ENCODE measurements at regions not wholly inside any gene's neighbourhood (a gene's known extent, or its start where the extent isn't known, plus 50 kb on each side); places are given as distances from the start of the nearest gene placed in this dataset.
"Not testable (repeated sequence)": the region's sequence is repeated elsewhere in the genome, so short reads cannot be mapped to it uniquely, and the experiment has no call there.

DNA sequence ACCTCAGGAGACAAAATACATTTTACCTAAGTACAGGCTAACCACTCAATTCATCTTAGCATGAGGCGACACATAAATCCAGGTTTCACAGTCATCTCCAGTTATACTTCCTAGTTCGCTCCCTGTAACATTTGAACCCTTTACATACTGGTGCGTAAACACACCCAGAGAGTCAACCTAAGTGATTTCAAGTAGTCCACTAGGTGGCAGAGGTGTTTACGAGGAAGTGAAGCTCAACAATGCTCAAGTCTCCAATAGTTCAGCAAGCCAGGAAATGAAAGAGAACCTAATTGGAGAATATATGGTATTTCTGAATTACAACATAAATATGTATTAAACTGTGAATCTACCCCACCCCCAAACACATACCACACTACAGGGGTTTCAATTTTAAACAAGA, 76.3 kb upstream of the ABCB5 start:
- no peaks in the 10 kb centered on the region for H3K4me1 ChIP-seq (ENCODE audit: insufficient read depth, insufficient read length)
- peak; percentile 61 for DNase-seq (ENCODE audit: low read depth, low spot score)
- H3K9me3 ChIP-seq (ENCODE audit: insufficient read depth, low read length): no peaks in the 10 kb centered on the region; the same call in 1 of the 2 replicates
- H3K27me3 ChIP-seq (ENCODE audit: insufficient read depth, insufficient read length): no peaks in the 10 kb centered on the region
- no peak for TF ChIP-seq YY1 (IDR thresholded peaks at IDR 0.05; ENCODE audit: insufficient read depth, insufficient read length)
- no peak for TF ChIP-seq ZNF274 (IDR thresholded peaks at IDR 0.05; ENCODE audit: low read depth, low read length)
- TF ChIP-seq SUZ12 (IDR thresholded peaks at IDR 0.05; ENCODE audit: extremely low read depth, insufficient read depth, insufficient read length): no peak
- no peaks in the 10 kb centered on the region for H3K36me3 ChIP-seq (ENCODE audit: insufficient read depth, insufficient read length, low read length)
- H3K4me3 ChIP-seq (ENCODE audit: insufficient read length, low read depth): no peak overlapping the region
- no peak overlapping the region for H3K9ac ChIP-seq (ENCODE audit: insufficient read length, low read depth)

DNA sequence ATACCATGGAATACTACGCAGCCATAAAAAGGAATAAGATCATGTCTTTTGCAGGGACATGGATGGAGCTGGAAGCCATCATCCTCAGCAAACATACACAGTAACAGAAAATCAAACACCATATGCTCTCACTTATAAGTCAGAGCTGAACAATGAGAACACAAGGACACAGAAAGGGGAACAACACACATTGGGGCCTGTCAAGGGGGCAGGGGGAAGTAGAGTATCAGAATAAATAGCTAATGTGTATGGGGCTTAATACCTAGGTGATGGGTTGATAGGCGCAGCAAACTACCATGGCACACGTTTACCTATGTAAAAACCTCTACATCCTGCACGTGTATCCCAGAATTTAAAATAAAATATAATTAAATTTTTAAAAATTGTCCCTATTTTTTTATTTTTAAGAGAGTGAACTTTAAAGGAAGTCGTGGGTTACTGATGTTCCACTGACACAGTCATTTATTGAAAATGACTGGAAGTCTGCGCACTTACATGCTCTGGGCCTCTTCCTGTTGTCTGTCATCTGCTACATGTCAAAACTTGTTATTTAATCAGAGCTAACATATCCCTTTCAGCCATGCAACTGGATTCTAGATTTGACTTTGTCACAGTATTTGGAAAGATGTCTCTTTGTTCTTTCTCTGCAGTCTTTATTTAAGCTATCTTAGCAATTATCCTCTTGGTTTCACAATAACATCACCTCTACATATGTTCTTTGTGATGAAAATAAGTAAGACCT, 73.7 kb upstream of the ABCB5 start:
- H3K4me3 ChIP-seq (ENCODE audit: insufficient read length, low read depth): no peak overlapping the region
- no peak for DNase-seq (ENCODE audit: low read depth, low spot score)
- no peak overlapping the region for H3K9ac ChIP-seq (ENCODE audit: insufficient read length, low read depth)
- H3K27me3 ChIP-seq (ENCODE audit: insufficient read depth, insufficient read length): no peaks in the 10 kb centered on the region
- TF ChIP-seq SUZ12 (IDR thresholded peaks at IDR 0.05; ENCODE audit: extremely low read depth, insufficient read depth, insufficient read length) (no peak), YY1 (IDR thresholded peaks at IDR 0.05; ENCODE audit: insufficient read depth, insufficient read length) (no peak), ZNF274 (IDR thresholded peaks at IDR 0.05; ENCODE audit: low read depth, low read length) (no peak)
- H3K9me3 ChIP-seq (ENCODE audit: insufficient read depth, low read length): no peaks in the 10 kb centered on the region; the same call in 1 of the 2 replicates
- H3K36me3 ChIP-seq (ENCODE audit: insufficient read depth, insufficient read length, low read length): no peaks in the 10 kb centered on the region
- H3K4me1 ChIP-seq (ENCODE audit: insufficient read depth, insufficient read length): no peaks in the 10 kb centered on the region

GRCh38 chr7:20542594-20542993, 72.9 kb upstream of the ABCB5 start:
- no peaks in the 10 kb centered on the region for H3K27me3 ChIP-seq (ENCODE audit: insufficient read depth, insufficient read length)
- no peaks in the 10 kb centered on the region; the same call in 1 of the 2 replicates for H3K9me3 ChIP-seq (ENCODE audit: insufficient read depth, low read length)
- H3K36me3 ChIP-seq (ENCODE audit: insufficient read depth, insufficient read length, low read length): no peaks in the 10 kb centered on the region
- no peaks in the 10 kb centered on the region for H3K4me1 ChIP-seq (ENCODE audit: insufficient read depth, insufficient read length)
- H3K4me3 ChIP-seq (ENCODE audit: insufficient read length, low read depth): no peak overlapping the region
- no peak for DNase-seq (ENCODE audit: low read depth, low spot score)
- TF ChIP-seq SUZ12 (IDR thresholded peaks at IDR 0.05; ENCODE audit: extremely low read depth, insufficient read depth, insufficient read length) (no peak), YY1 (IDR thresholded peaks at IDR 0.05; ENCODE audit: insufficient read depth, insufficient read length) (no peak), ZNF274 (IDR thresholded peaks at IDR 0.05; ENCODE audit: low read depth, low read length) (no peak)
- no peak overlapping the region for H3K9ac ChIP-seq (ENCODE audit: insufficient read length, low read depth)

DNA sequence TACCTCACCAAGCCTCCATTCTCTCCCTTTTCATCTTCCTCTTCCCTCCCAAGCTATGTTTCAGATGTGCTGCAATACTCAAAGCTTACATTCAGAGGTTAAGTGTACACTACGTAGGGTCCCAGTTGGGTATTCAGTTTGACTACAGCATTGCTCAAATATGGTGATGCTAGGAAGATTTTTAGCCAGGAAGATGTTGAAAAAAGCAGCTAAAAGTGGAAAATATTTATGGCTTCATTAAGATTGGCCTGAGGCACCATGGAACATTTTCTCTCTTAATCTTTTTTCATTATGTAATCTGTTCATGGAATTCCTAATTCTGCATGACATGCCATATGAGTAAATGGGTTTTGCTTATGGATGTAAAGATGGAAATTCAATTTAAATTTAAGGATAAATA, 72.0 kb upstream of the ABCB5 start:
- Histone ChIP-seq H3K36me3 (ENCODE audit: insufficient read depth, insufficient read length, low read length) (no peaks in the 10 kb centered on the region), H3K4me3 (ENCODE audit: insufficient read length, low read depth) (no peak overlapping the region), H3K9me3 (ENCODE audit: insufficient read depth, low read length) (no peaks in the 10 kb centered on the region; the same call in 1 of the 2 replicates), H3K9ac (ENCODE audit: insufficient read length, low read depth) (no peak overlapping the region), H3K27me3 (ENCODE audit: insufficient read depth, insufficient read length) (no peaks in the 10 kb centered on the region), H3K4me1 (ENCODE audit: insufficient read depth, insufficient read length) (no peaks in the 10 kb centered on the region)
- no peak for TF ChIP-seq SUZ12 (IDR thresholded peaks at IDR 0.05; ENCODE audit: extremely low read depth, insufficient read depth, insufficient read length)
- no peak for DNase-seq (ENCODE audit: low read depth, low spot score)

GRCh38 chr7:20545016-20545415, 70.5 kb upstream of the ABCB5 start:
- Histone ChIP-seq H3K36me3 (ENCODE audit: insufficient read depth, insufficient read length, low read length) (no peaks in the 10 kb centered on the region), H3K4me1 (ENCODE audit: insufficient read depth, insufficient read length) (no peaks in the 10 kb centered on the region), H3K9ac (ENCODE audit: insufficient read length, low read depth) (no peak overlapping the region), H3K9me3 (ENCODE audit: insufficient read depth, low read length) (no peaks in the 10 kb centered on the region; the same call in 1 of the 2 replicates), H3K4me3 (ENCODE audit: insufficient read length, low read depth) (no peak overlapping the region), H3K27me3 (ENCODE audit: insufficient read depth, insufficient read length) (no peaks in the 10 kb centered on the region)
- DNase-seq (ENCODE audit: low read depth, low spot score): no peak
- no peak for TF ChIP-seq YY1 (IDR thresholded peaks at IDR 0.05; ENCODE audit: insufficient read depth, insufficient read length)
- TF ChIP-seq ZNF274 (IDR thresholded peaks at IDR 0.05; ENCODE audit: low read depth, low read length): no peak
- no peak for TF ChIP-seq SUZ12 (IDR thresholded peaks at IDR 0.05; ENCODE audit: extremely low read depth, insufficient read depth, insufficient read length)

DNA sequence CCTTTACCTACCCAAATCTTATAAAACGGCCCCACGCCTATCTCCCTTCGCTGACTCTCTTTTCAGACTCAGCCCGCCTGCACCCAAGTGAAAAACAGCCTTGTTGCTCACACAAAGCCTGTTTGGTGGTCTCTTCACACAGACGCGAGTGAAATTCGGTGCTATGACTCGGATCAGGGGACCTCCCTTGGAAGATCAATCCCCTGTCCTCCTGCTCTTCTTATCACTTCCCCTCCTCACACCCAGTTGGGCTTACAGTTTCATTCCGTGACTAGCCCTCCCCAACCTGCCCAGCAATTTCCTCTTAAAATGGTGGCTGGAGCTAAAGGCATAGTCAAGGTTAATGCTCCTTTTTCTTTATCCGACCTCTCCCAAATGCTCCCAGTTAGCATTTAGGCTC, 68.5 kb upstream of the ABCB5 start:
- not testable (repeated sequence) for H3K4me1 ChIP-seq (ENCODE audit: insufficient read depth, insufficient read length); H3K9ac ChIP-seq (ENCODE audit: insufficient read length, low read depth); H3K4me3 ChIP-seq (ENCODE audit: insufficient read length, low read depth); H3K36me3 ChIP-seq (ENCODE audit: insufficient read depth, insufficient read length, low read length); H3K9me3 ChIP-seq (ENCODE audit: insufficient read depth, low read length); H3K27me3 ChIP-seq (ENCODE audit: insufficient read depth, insufficient read length); DNase-seq (ENCODE audit: low read depth, low spot score)

DNA sequence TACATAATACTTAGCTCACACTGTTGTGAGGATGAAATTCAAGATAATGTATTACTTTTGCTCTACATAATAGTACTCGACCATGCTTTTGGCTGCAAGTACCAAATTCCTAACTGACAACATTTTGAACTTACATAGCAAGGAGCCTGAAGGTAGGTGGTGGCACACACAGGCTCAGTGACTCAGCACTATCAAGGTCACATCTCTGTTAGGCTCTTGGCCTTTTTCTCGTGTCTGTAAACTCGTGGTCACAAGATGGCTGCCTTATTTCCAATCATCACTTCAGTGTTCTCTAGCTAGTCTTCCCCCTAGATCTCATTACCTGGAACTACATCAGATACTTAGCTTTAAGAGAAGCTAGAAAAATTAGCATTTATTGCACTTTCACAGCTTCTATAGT, 61.4 kb upstream of the ABCB5 start:
- Histone ChIP-seq H3K9ac (ENCODE audit: insufficient read length, low read depth) (no peak overlapping the region), H3K27me3 (ENCODE audit: insufficient read depth, insufficient read length) (no peaks in the 10 kb centered on the region), H3K9me3 (ENCODE audit: insufficient read depth, low read length) (no peaks in the 10 kb centered on the region; the same call in 1 of the 2 replicates), H3K4me3 (ENCODE audit: insufficient read length, low read depth) (no peak overlapping the region), H3K4me1 (ENCODE audit: insufficient read depth, insufficient read length) (no peaks in the 10 kb centered on the region), H3K36me3 (ENCODE audit: insufficient read depth, insufficient read length, low read length) (no peaks in the 10 kb centered on the region)
- no peak for DNase-seq (ENCODE audit: low read depth, low spot score)
- no peak for TF ChIP-seq ZNF274 (IDR thresholded peaks at IDR 0.05; ENCODE audit: low read depth, low read length)

DNA sequence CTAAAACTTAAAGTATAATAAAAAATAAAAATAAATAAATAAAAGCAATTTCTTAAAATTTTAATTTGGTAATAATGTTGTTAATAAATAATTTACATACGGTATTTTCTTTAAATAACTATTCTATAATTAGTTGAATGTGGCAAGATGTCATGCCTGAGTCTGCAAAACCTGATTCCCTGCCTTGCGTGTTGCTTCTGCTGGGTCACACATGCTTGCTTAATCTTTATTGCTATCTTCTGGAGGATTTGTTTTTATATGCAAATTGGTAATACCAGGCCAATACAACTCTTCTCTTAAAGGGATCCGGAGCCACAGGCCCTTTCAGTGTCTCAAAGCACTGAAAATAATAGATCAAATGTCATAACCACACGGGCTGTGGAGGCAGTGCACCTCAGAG, 59.4 kb upstream of the ABCB5 start:
- no peak for TF ChIP-seq SUZ12 (IDR thresholded peaks at IDR 0.05; ENCODE audit: extremely low read depth, insufficient read depth, insufficient read length)
- no peak for TF ChIP-seq ZNF274 (IDR thresholded peaks at IDR 0.05; ENCODE audit: low read depth, low read length)
- no peak for TF ChIP-seq YY1 (IDR thresholded peaks at IDR 0.05; ENCODE audit: insufficient read depth, insufficient read length)
- no peak for DNase-seq (ENCODE audit: low read depth, low spot score)
- no peak overlapping the region for H3K9ac ChIP-seq (ENCODE audit: insufficient read length, low read depth)
- H3K27me3 ChIP-seq (ENCODE audit: insufficient read depth, insufficient read length): no peaks in the 10 kb centered on the region
- H3K36me3 ChIP-seq (ENCODE audit: insufficient read depth, insufficient read length, low read length): no peaks in the 10 kb centered on the region
- H3K4me3 ChIP-seq (ENCODE audit: insufficient read length, low read depth): no peak overlapping the region
- no peaks in the 10 kb centered on the region for H3K4me1 ChIP-seq (ENCODE audit: insufficient read depth, insufficient read length)
- peaks cover 12% of the 10 kb centered on the region for H3K9me3 ChIP-seq (ENCODE audit: insufficient read depth, low read length)
